IMR-90 (cell line): ENCODE measurements at regions not wholly inside any gene's neighbourhood (a gene's known extent, or its start where the extent isn't known, plus 50 kb on each side); places are given as distances from the start of the nearest gene placed in this dataset.

Source experiments
- ATAC-seq: fragments of 200-7000 bp; cut with Tn5 transposase; 2 replicates; pipeline ENCODE4 v1.9.1; 2020; ENCODE audit warnings: low read depth, mild to moderate bottlenecking, moderate library complexity
- BruUV-seq: library from RNA; stranded (reverse); fragments of 400-500 nt; replicated peaks from 2 replicates; lab custom pipeline; 2021; lab: Mats Ljungman, UMichigan
- CTCF ChIA-PET: fragments of 300-600 bp; formaldehyde crosslinking; extraction: SDS; loops from one replicate; lab custom pipeline; 2021; ENCODE audit warnings: antibody characterized with exemption; lab: Yijun Ruan, JAX
- POLR2A ChIA-PET: fragments of 300-600 bp; sonication (Branson Sonifier 250); formaldehyde crosslinking; loops from one replicate; lab custom pipeline; 2022; ENCODE audit warnings: antibody characterized with exemption; ENCODE audit not compliant: unreplicated experiment; lab: Charles Lee
- DNase-seq: peaks from one replicate; pipeline ENCODE4 v3.0.0; 2013
- H2AFZ ChIP-seq: replicated peaks from 2 replicates; pipeline ENCODE3; 2013; ENCODE audit warnings: low read length, mild to moderate bottlenecking; ENCODE audit not compliant: poor library complexity
- H2AK5ac ChIP-seq: 2 replicates; pipeline ENCODE4 v1.6.1; 2013; ENCODE audit warnings: low read depth, low read length, inconsistent platforms
- H2AK9ac ChIP-seq: replicated peaks from 2 replicates; pipeline ENCODE3; 2013; ENCODE audit warnings: mild to moderate bottlenecking, low read depth, low read length, moderate library complexity; ENCODE audit not compliant: poor library complexity
- H2BK120ac ChIP-seq: 2 replicates; pipeline ENCODE4 v1.6.1; 2013; ENCODE audit warnings: low read depth, low read length, inconsistent platforms
- H2BK15ac ChIP-seq: 3 replicates; pipeline ENCODE4 v1.6.1; 2013; ENCODE audit warnings: low read depth, low read length, inconsistent platforms
- H2BK20ac ChIP-seq: 2 replicates; pipeline ENCODE4 v1.6.1; 2013; ENCODE audit warnings: low read depth, mild to moderate bottlenecking, inconsistent platforms, low read length, moderate library complexity
- H2BK5ac ChIP-seq: 2 replicates; pipeline ENCODE4 v1.6.1; 2013; ENCODE audit warnings: mild to moderate bottlenecking, low read depth, low read length, inconsistent platforms; ENCODE audit not compliant: poor library complexity, severe bottlenecking
- H3K14ac ChIP-seq: replicated peaks from 2 replicates; pipeline ENCODE4 v1.6.1; 2013; ENCODE audit warnings: low read depth, low read length, inconsistent platforms
- H3K18ac ChIP-seq: 2 replicates; pipeline ENCODE4 v1.6.1; 2013; ENCODE audit warnings: low read depth, low read length, control low read depth
- H3K23ac ChIP-seq: 2 replicates; pipeline ENCODE4 v1.6.1; 2013; ENCODE audit warnings: low read depth, low read length, inconsistent platforms
- H3K27ac ChIP-seq: 2 replicates; pipeline ENCODE4 v1.5.1; 2013; ENCODE audit warnings: mild to moderate bottlenecking, control low read depth, low read length; ENCODE audit not compliant: insufficient read depth
- H3K27me3 ChIP-seq: 2 replicates; pipeline ENCODE4 v1.6.1; 2013; ENCODE audit warnings: low read length; ENCODE audit not compliant: control insufficient read depth, insufficient read depth
- H3K36me3 ChIP-seq: 2 replicates; pipeline ENCODE4 v1.6.1; 2013; ENCODE audit warnings: low read length, mixed read lengths; ENCODE audit not compliant: control insufficient read depth, insufficient read depth
- H3K4ac ChIP-seq: 2 replicates; pipeline ENCODE4 v1.6.1; 2013; ENCODE audit warnings: low read depth, low read length, inconsistent platforms
- H3K4me1 ChIP-seq: 2 replicates; pipeline ENCODE4 v1.6.1; 2013; ENCODE audit warnings: low read length, mixed read lengths; ENCODE audit not compliant: control insufficient read depth, insufficient read depth
- H3K4me2 ChIP-seq: 2 replicates; pipeline ENCODE4 v1.6.1; 2013; ENCODE audit warnings: low read depth, mild to moderate bottlenecking, control low read depth, low read length, moderate library complexity
- H3K4me3 ChIP-seq: 2 replicates; pipeline ENCODE4 v1.5.1; 2013; ENCODE audit warnings: low read depth, mild to moderate bottlenecking, control low read depth, low read length, moderate library complexity; ENCODE audit not compliant: insufficient read depth
- H3K56ac ChIP-seq: 2 replicates; pipeline ENCODE4 v1.6.1; 2013; ENCODE audit warnings: low read length, inconsistent platforms; ENCODE audit not compliant: insufficient read depth; ENCODE audit errors: extremely low read depth
- H3K79me1 ChIP-seq, 2 experiments: 2 replicates each; pipeline ENCODE4 v1.6.1; 2013; ENCODE audit warnings: low read length in 2 of 2, inconsistent platforms in 1 of 2, low read depth in 1 of 2
- H3K9ac ChIP-seq: 2 replicates; pipeline ENCODE4 v1.6.1; 2013; ENCODE audit warnings: low read depth, low read length, control low read depth
- H3K9me1 ChIP-seq: 2 replicates; pipeline ENCODE4 v1.6.1; 2013; ENCODE audit warnings: low read length, inconsistent platforms; ENCODE audit not compliant: insufficient read depth
- H3K9me3 ChIP-seq: 2 replicates; pipeline ENCODE4 v1.6.1; 2013; ENCODE audit warnings: low read length; ENCODE audit not compliant: control insufficient read depth, insufficient read depth
- H4K20me1 ChIP-seq: 2 replicates; pipeline ENCODE4 v1.6.1; 2013; ENCODE audit warnings: low read length, inconsistent platforms; ENCODE audit not compliant: insufficient read depth
- H4K5ac ChIP-seq: 2 replicates; pipeline ENCODE4 v1.6.1; 2013; ENCODE audit warnings: mild to moderate bottlenecking, low read depth, low read length, control low read depth
- H4K8ac ChIP-seq, 2 experiments: 2 replicates each; pipeline ENCODE4 v1.6.1; 2013; ENCODE audit warnings: low read depth in 2 of 2, low read length in 2 of 2, control low read depth in 1 of 2, inconsistent platforms in 1 of 2
- H4K91ac ChIP-seq: 2 replicates; pipeline ENCODE4 v1.6.1; 2013; ENCODE audit warnings: low read depth, low read length, inconsistent platforms; ENCODE audit not compliant: insufficient read depth
- CEBPB ChIP-seq: IDR thresholded peaks from 2 replicates; pipeline ENCODE4 v1.6.1; 2012; ENCODE audit warnings: low read depth, low read length, improper control_type of control experiment
- CHD1 ChIP-seq: IDR thresholded peaks from 2 replicates; pipeline ENCODE4 v1.6.1; 2012; ENCODE audit warnings: low read depth, low read length, improper control_type of control experiment
- FOS ChIP-seq: fragments of 150-350 bp; IDR thresholded peaks from 2 replicates; pipeline ENCODE4 v1.6.1; 2016; ENCODE audit warnings: low read depth, low read length
- MAFK ChIP-seq: IDR thresholded peaks from 2 replicates; pipeline ENCODE4 v1.6.1; 2012; ENCODE audit warnings: low read depth, low read length, improper control_type of control experiment
- MAZ ChIP-seq: IDR thresholded peaks from 2 replicates; pipeline ENCODE4 v1.6.1; 2012; ENCODE audit warnings: low read depth, mild to moderate bottlenecking, low read length, improper control_type of control experiment, moderate library complexity, borderline replicate concordance
- MXI1 ChIP-seq: IDR thresholded peaks from 2 replicates; pipeline ENCODE4 v1.6.1; 2012; ENCODE audit warnings: low read depth, mild to moderate bottlenecking, low read length, moderate library complexity, borderline replicate concordance
- NFE2L2 ChIP-seq: fragments of 150-350 bp; IDR thresholded peaks from 2 replicates; pipeline ENCODE4 v1.6.1; 2016; ENCODE audit warnings: low read depth, mild to moderate bottlenecking, low read length
- POLR2A ChIP-seq: IDR thresholded peaks from 2 replicates; pipeline ENCODE4 v1.6.1; 2012; ENCODE audit warnings: mild to moderate bottlenecking, low read depth, low read length
- RFX5 ChIP-seq: IDR thresholded peaks from 2 replicates; pipeline ENCODE4 v1.8.0; 2012; ENCODE audit warnings: low read depth, mild to moderate bottlenecking, low read length, moderate library complexity
- SMC3 ChIP-seq: fragments of 150-350 bp; IDR thresholded peaks from 2 replicates; pipeline ENCODE4 v1.6.1; 2016; ENCODE audit warnings: low read depth, mild to moderate bottlenecking, antibody characterized with exemption, low read length, moderate library complexity
- WGBS, 2 experiments: methylation state at CpG; one replicate each; pipeline versions ENCODE4 v1.1.5 to v1.1.7; 2013; ENCODE audit warnings: missing lambda C conversion rate in 2 of 2; ENCODE audit not compliant: insufficient read length in 1 of 2; ENCODE audit errors: extremely low coverage in 2 of 2; 5-methylcytosine and 5-hydroxymethylcytosine counted together
- dilution Hi-C: fragments of 300-500 bp; cut with HindIII; formaldehyde crosslinking; loops from one replicate; pipeline ENCODE4 v1.14.3; 2018; ENCODE audit warnings: low sequenced_read_pairs; ENCODE audit not compliant: unreplicated experiment
- in situ Hi-C: fragments of 300-500 bp; cut with MboI; formaldehyde crosslinking; loops from 3 replicates; pipeline ENCODE4 v1.14.3; 2019; ENCODE audit warnings: low sequenced_read_pairs, inconsistent platforms, mixed read lengths
- intact Hi-C: fragments of 100-400 bp; cut with micrococcal nuclease; formaldehyde crosslinking; loops from 2 replicates; pipeline ENCODE4 v1.10.0; 2022
- TF ChIP-seq, protein P1 (sequence below): conservative IDR thresholded peaks from 2 replicates; pipeline ENCODE4 v1.5.1; 2012; ENCODE audit warnings: mild to moderate bottlenecking, low read depth, low read length, improper control_type of control experiment
- TF ChIP-seq, protein P2 (sequence below): fragments of 150-350 bp; IDR thresholded peaks from 2 replicates; pipeline ENCODE4 v1.6.1; 2016; ENCODE audit warnings: low read depth, mild to moderate bottlenecking, low read length, moderate library complexity, borderline replicate concordance
- TF ChIP-seq, protein P3 (sequence below): fragments of 150-350 bp; IDR thresholded peaks from 2 replicates; pipeline ENCODE4 v1.6.1; 2017; ENCODE audit warnings: mild to moderate bottlenecking, antibody characterized with exemption, low read length, low read depth

DNA sequence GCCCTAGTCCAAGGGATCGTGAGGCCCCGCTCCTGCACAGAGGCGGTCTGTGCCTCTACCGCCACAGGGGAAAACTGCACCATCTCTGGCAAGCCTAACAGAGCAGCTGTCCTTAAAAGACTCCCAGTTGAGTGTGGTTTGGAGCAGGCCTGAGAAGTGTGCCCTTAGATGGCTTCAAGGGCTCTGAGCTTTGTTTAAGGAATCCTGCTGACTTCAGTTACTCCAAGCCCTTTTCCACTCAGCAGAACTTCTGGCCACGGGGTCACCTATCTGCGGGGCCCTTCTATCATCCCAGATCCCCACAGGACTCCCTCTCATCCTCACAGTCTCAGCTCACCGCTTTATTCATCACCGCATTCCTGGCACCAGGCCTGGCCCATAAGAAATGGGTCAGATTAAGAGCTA lies 131.5 kb downstream of the CCDC74A start:
- Histone ChIP-seq H3K4me3 (no peak overlapping the region), H3K27me3 (no peaks in the 10 kb centered on the region; the same call in 1 of the 2 replicates), H2BK5ac (no peak overlapping the region), H3K79me1 (no peaks in the 10 kb centered on the region), H3K23ac (no peak overlapping the region), H3K9me1 (no peaks in the 10 kb centered on the region), H2BK20ac (no peak overlapping the region), H2BK15ac (no peak overlapping the region), H3K56ac (no peak overlapping the region), H4K20me1 (no peaks in the 10 kb centered on the region), H2BK120ac (no peak overlapping the region), H3K4me2 (no peak overlapping the region), H4K91ac (no peak overlapping the region), H3K4me1 (no peaks in the 10 kb centered on the region), H3K27ac (no peak overlapping the region), H2AK9ac (no peak overlapping the region), H4K5ac (no peak overlapping the region), H3K36me3 (no peaks in the 10 kb centered on the region), H3K4ac (no peak overlapping the region), H3K18ac (no peak overlapping the region), H3K9me3 (no peaks in the 10 kb centered on the region), H2AFZ (no peak overlapping the region), H2AK5ac (no peak overlapping the region), H3K9ac (no peak overlapping the region), H4K8ac (no peak overlapping the region), H3K14ac (no peak overlapping the region)
- ChIA-PET CTCF (no interaction called here), POLR2A (no interaction called here)
- ATAC-seq, result no peak
- no CpG with 5 or more reads among the region's 8 CpGs for WGBS, 2 experiments
- in situ Hi-C loops, result no loop called here
- intact Hi-C loops, result no loop called here
- dilution Hi-C loops, result no loop called here
- DNase-seq, result no peak
- no peak for TF ChIP-seq POLR2A
- TF ChIP-seq MAZ, result no peak
- no peak for TF ChIP-seq CEBPB
- no peak for TF ChIP-seq FOS
- TF ChIP-seq, protein P1, sequence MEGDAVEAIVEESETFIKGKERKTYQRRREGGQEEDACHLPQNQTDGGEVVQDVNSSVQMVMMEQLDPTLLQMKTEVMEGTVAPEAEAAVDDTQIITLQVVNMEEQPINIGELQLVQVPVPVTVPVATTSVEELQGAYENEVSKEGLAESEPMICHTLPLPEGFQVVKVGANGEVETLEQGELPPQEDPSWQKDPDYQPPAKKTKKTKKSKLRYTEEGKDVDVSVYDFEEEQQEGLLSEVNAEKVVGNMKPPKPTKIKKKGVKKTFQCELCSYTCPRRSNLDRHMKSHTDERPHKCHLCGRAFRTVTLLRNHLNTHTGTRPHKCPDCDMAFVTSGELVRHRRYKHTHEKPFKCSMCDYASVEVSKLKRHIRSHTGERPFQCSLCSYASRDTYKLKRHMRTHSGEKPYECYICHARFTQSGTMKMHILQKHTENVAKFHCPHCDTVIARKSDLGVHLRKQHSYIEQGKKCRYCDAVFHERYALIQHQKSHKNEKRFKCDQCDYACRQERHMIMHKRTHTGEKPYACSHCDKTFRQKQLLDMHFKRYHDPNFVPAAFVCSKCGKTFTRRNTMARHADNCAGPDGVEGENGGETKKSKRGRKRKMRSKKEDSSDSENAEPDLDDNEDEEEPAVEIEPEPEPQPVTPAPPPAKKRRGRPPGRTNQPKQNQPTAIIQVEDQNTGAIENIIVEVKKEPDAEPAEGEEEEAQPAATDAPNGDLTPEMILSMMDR, result no peak
- TF ChIP-seq SMC3, result no peak
- TF ChIP-seq MAFK, result no peak
- no peak for TF ChIP-seq NFE2L2
- TF ChIP-seq RFX5, result no peak
- TF ChIP-seq, protein P2, sequence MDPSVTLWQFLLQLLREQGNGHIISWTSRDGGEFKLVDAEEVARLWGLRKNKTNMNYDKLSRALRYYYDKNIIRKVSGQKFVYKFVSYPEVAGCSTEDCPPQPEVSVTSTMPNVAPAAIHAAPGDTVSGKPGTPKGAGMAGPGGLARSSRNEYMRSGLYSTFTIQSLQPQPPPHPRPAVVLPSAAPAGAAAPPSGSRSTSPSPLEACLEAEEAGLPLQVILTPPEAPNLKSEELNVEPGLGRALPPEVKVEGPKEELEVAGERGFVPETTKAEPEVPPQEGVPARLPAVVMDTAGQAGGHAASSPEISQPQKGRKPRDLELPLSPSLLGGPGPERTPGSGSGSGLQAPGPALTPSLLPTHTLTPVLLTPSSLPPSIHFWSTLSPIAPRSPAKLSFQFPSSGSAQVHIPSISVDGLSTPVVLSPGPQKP, result no peak
- no peak for TF ChIP-seq CHD1
- TF ChIP-seq, protein P3, sequence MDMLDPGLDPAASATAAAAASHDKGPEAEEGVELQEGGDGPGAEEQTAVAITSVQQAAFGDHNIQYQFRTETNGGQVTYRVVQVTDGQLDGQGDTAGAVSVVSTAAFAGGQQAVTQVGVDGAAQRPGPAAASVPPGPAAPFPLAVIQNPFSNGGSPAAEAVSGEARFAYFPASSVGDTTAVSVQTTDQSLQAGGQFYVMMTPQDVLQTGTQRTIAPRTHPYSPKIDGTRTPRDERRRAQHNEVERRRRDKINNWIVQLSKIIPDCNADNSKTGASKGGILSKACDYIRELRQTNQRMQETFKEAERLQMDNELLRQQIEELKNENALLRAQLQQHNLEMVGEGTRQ, result no peak
- TF ChIP-seq MXI1, result no peak
- no TSS peak for BruUV-seq
